Stimulated activated CD4-positive, alpha-beta T cell treated with anti-CD3 and anti-CD28 coated beads, Interleukin-15, amount 100 ng/mL, for 48 hours (primary cell): ENCODE measurements at regions not wholly inside any gene's neighbourhood (a gene's known extent, or its start where the extent isn't known, plus 50 kb on each side); places are given as distances from the start of the nearest gene placed in this dataset.

Experiments
- DNase-seq, 2 donors: peaks; one replicate each; pipeline ENCODE4 v3.0.0-alpha.2; 2020; ENCODE audit warnings: low read depth in 2 of 2

DNA sequence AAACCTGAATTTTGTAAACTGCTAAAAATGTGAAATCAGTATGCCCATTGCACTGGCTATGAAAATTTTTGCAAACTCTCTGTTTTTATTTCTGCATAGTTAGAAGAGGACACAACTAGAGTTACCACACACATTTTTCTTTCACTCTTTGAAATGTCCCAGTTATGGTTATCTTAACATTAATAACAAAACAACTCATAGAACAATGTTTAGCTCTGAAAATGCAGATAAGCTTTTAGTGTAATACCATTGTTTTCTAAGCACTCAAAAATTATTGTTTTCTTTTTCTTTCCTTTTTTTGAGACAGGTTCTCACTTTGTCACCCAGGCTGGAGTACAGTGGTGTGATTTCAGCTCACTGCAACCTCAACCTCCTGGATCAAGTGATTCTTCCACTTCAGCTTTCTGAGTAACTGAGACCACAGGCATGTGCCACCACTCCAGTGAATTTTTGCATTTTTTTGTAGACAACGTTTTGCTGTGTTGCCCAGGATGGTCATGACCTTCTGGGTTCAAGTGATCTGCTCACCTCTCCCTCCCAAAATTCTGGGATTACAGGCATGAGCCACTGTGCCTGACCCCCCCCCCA lies 1204.5 kb upstream of the ZEB2 start:
- no peak for DNase-seq

DNA sequence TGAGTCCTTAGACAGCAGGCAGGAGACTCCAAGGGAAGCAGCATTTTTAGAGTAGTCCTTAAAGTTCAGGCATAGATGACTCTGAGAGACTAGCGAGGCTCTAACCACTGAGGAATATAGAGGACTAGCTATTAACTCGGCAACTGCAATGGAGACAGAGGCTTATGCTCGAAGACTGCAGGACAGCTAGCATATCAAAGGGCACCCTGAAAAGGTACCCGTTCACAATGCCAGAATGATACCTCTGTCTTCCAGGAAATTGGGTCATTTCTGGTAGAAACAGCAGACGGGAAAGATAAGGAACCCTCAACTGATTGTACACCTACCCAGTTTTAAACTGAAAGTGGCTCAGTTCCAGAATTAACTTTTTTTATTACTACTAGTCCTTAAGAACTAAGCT lies 1204.0 kb upstream of the ZEB2 start:
- DNase-seq = no peak

DNA sequence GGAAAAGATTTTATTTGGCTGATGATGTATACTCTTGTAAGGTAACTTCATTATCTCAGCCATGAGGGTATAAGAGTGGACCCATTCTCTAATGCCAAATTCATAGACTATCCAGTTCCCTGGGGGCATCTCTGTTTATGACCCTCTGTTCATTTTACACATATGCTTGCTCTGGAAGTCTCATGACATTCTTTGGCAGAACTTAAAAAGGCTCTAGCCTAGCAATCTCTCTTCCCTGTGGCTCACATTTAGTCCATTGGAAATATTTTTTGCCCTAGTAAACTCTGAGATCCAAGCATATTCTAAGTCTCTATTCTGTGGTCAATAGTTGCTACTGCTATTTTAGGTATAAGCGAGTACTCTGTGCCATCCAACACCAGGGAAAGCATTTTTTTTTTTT lies 1201.8 kb upstream of the ZEB2 start:
- DNase-seq = no peak

DNA sequence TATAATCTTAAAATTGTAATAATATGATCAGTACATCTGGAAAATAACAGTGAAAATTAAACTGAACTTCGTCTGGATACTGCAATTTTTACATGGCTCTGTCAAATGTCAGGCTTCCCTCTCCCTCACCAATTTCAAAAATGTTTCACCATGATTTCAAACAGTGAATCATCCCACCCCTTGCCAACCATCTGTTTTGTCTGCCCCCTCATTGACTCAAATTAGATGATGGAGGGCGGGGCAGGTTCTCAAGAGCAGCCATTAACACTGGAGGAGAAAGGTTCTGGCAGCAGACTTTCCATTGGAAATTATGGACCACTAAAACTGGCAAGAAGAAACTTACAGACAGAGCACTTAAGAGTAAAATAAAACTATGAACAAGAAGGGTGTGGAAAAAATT lies 1195.7 kb upstream of the ZEB2 start:
- no peak for DNase-seq

DNA sequence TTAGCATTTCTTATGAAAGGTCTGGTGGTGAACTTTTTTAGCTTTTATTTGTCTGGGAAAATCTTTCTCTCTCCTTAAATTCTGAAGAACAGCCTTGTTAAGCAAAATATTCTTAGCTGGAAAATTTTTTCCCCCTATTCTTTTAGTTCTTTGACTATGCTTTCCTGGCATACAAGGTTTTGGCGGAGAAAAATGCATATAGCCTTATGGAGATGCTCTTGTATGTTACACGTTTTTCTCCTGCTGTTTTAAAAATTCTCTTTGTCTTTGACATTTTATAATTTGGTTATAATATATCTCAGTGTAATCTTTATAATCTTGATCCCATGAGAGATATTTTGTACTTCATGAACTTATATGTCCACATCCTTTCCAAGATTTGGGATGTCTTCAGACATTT lies 1190.4 kb upstream of the ZEB2 start:
- no peak for DNase-seq

DNA sequence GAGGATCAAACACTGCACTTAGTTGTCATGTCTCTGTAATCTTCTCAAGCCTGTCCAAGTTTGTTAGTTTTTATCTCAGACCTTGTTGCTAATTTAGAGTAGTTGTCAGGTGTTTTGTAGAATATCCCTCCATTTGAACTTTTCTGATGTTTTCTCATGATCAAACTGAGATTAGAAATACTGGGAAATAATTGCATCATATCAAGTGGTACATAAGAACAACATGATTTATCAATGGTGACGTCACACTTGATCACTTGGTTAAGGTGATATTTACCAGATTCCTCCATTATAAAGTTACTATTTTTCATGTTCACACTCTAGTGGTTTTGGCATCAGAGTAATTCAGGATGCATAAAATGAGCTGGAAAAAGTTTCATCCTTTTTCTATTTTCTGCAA lies 1182.4 kb upstream of the ZEB2 start:
- DNase-seq = no peak

DNA sequence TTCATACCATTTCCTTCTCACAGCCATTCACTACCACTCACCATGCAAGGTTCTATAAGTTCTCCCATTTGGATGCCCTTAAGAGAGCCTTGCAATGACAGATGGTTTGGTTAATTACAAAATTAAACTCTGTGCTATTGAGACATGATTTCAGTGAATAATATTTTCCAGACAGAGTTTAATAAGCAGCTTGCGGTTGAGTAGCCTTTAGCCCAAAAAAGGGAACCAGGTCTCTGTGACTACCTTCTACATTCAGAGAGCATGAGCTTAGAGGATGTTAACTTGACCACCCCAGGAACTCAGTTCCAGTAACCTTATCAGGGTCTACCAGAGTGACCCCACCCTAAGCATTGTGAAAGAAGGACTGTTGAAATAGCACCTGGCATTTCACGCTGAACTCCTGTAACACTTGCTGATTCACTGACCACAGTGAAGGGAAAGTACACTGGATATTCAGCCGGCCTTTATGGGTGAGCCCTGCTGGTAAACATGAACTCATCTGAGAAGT lies 1173.1 kb upstream of the ZEB2 start:
- DNase-seq = no peak

DNA sequence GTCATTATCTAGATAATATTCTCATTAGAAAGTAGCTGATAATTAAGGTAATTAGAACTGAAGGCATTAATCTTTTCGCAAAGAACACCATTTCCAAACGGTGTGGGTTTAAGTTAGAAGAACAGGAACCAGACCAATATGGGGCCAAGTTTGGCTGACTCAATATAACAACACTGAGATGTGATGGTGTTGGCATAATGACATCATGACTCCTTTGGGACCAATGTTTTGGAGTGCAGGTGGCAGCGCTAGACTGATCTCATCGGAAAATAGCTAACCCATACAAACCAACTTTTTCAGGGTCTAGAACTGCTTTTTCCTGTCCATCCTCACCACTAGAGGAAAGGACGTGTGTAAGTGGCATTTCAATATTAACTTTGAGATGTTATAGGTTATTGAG lies 1171.7 kb upstream of the ZEB2 start:
- no peak for DNase-seq

DNA sequence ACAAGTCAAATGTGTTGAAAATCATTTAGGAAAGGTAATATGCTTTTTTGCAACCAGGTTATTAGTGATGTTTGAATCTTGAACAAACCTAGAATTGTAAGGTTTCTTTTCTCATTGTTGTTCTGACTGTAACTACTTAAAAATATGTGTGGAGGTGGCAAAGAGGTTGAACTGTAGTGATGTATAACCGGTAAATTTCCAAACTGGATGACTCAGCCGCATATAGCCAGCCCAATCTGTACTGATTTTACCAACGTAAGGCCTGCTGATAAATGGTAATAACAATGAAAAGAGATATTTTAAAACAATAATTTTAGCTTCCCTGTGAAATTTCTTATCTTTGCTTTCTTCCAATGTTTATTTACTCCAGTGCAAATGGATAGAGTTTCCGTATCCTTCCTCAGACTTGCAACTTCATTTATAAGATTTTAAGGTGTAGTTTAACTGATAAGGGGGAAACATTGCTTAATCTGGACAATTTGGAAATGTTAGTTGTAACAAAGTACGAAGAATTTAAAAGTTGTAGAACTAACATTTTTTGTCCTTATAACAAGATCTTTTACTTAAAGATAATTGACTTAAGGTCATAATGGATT lies 1170.4 kb upstream of the ZEB2 start:
- no peak for DNase-seq

DNA sequence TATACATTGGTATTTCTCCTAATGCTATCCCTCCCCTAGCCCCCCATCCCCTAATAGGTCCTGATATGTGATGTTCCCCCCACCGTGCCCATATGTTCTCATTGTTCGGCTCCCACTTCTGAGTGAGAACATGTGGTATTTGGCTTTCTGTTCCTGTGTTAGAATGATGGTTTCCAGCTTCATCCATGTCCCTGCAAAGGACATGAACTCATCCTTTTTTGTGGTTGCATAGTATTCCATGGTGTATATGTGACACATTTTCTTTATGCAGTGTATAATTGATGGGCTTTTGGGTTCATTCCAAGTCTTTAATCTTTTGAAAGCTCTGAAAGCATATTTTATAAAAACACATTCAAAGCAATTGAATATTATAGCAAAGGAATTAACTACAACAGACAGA lies 1169.4 kb upstream of the ZEB2 start:
- no peak for DNase-seq

DNA sequence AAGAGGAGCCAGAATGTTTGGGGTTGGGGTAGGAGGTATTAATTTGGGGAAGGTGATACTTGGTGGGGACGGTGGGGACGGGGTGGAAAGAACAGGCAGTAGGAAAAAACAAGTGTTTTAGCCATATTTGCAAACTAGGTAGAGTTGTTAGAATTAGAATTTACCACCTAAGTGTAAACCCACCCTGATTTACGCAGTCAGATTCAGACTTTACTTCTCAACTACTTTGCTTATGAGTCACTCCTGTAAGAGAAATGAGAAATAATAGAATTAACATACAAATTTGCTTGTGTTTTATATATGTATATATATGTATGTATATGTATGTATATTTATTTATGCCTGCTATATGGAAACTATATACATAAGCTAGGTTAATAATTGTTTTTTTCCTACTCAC lies 1168.2 kb upstream of the ZEB2 start:
- no peak for DNase-seq

DNA sequence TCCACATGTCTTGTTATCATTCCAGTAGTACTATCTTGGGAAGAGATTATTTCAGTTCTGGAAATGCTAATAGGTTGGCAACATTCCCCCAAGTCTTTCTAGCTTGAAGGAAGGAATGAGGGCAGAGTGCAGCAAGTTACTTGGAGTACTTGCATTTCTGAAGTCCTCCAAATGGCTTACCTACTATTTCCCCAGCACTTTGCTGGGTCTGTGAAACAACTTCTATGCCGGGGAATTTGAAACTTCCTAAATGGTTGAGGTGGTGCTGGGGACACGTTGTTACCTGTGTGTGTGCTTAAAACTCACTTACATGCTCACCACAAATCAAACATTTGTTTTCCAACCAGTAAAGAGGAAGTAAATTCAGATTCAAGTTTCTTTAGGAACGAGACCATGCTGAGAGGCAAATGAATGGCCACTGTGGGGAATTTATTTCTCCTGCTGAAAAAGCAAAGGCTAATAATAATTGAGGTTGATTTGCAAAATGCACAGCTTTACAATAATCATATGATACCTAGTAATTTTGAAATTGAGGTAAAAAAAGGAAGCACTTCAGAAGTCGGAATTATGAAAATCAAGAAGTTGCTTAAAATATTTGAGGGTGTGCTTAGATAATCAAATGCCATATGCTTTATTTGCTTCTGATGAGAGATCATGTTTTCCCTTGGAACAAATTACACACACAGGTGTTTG lies 1167.7 kb upstream of the ZEB2 start:
- no peak for DNase-seq

DNA sequence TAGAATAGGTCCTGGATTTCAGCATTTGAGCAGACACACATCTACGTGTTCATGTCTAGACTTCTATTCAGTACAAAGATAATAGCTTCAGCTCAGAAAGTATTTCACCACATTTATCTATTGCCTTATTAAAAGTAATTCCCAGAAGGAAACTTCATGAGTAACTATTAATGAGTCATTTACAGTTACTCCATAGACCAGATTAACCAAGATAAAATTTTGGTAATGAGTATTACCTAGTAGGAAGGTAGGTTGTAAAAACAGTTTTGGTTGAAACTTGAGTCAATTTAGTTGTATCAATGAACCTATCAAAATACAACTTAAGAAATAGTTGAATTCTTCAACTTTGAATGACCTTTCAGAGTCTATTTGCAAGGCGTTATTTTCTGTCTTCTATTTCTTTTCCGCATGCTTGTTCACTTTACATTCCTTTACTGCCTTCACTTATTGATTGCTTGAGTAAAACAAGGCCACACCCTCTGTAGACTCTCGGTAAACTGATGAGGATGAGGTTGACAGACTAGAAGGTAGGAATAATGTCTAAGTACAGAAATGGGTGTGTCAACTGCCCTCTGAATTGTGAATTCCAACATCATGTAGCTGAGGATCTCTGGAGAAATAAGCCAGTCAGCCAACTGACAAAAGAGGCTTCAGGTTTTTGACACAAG lies 1165.6 kb upstream of the ZEB2 start:
- no peak for DNase-seq

DNA sequence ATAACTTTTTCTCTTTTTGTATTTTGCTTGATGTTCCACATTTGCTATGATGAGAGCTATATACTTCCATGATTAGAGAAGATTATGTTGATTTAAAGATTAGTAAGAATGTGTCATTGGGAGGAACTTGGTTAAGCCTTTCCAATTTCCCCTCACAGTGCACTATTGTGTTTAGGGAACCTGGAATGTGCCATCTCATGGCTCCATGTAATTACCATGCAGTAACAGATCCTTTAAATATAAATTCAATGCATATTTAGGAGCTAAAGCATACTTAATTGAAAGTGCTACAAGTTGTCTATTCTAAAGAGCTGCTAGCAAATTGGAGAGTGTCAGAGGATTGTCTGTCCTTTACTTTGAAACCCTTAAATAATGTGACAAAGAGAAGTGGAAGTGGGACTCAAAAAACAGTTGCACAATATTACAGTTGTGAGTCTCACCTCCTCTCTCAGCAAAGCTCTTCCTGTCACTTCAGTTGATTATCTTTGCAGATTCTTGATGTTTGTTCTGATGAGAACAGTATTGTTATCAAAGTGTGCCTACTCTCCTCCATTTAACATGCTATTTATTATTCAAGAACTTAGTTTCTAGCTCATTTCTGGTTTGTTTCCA lies 1162.7 kb upstream of the ZEB2 start:
- DNase-seq = no peak

DNA sequence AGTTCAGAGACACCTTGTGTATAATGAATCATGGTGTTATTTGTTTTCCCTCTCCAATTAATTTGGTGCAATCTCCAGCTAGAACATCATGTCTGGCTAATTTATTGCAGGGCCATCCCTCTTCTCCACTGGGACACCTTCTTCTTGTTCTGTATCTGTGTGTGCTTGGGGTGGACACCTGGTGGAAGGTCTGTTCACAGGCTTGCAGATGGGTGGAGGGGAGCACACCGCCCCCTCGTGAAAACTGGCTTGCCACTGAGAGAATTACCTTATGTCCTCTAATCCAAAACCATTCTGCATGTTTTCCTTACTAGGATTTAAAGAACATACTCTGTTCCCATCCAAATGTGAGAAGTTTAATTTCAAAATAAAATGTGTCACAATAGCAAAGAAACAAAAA lies 1160.4 kb upstream of the ZEB2 start:
- no peak for DNase-seq

DNA sequence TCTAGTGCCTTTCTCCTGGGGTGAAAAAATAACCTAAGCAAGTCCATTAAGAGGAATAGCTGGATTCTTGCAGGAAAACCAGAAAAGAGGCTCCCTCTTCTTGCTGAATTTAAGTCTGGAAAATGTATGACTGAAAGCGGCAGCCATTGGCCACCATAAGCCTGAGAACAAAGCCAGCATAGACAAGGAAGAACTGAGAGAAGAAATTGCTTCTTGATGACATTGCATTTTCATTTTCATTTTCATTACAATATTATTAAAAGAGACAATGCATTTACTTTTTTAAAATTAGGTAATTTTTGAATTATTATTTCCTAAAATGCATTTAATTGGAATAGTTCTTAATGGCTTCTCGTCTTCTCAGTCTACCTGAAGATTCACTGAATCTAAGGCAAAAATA lies 1157.5 kb upstream of the ZEB2 start:
- no peak for DNase-seq

DNA sequence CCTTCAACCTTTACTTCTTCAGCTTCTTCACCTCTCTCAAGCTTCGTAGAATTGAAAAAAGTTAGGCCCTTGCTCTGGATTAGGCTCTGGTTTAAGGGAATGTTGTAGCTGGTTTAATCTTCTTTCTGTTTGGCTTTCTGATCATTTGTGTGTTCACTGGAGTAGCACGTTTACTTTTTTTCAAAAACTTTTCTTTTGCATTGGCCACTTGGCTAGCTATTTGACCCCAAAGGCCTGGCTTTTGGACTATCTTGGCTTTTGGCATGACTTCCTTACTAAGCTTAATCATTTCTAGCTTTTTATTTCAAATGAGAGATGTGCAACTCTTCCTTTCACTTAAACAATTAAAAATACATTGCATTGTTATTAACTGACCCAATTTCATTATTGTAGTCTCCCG lies 1154.8 kb upstream of the ZEB2 start:
- no peak for DNase-seq

DNA sequence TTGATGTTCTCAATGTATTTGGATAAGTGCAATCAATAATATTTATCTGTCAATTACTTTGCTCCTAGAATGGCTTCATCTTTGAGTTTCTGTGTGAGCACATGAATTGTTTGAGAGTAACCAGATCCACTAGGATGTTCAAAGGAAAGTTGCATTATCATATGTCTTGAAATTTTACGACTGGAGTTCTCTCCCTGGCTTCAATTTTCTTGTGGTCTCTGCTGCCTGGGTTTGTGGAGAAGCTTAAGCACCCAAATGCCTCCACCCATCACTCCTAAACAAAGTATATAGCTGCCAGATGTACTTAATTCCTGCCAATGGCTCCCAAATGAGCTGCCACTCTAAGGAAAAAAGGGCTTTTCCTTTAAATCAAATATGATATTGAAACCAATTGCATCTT lies 1149.4 kb upstream of the ZEB2 start:
- no peak for DNase-seq

DNA sequence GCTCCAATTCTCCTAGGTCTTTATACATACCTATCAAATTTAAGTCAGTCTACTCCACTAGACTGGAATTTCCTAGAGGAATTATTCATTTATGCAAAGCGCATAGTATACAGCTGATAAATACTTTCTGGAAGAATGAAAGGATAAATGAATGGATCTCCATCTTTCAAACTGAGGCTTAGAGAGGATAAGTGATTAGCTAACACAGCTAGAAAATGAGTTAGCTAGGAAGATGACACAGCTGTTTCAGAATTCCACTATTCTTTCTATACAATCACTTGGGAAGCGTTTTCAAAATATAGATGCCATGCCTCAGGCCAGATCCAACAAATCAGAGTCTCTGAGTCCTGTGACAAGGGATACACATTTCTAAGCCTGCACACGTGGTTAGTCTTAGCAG lies 1146.6 kb upstream of the ZEB2 start:
- DNase-seq = no peak

DNA sequence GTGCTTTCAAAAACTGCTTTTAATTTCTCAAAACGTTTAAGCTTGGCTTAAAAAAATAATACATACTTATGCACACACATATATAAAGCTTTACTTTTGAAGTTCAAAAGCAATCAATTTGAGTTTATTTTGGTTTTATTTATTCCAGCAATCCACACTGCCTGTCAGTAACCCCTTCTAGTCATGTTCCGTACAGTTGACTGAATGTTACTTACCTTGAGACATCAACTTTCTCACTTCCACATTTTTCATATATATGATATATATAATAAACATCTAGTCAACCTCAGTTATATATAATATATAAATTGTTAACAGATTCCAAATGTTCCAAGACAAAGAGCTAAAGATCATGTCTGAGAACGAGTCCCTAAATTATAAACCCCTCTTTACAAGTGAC lies 1137.3 kb upstream of the ZEB2 start:
- no peak for DNase-seq

DNA sequence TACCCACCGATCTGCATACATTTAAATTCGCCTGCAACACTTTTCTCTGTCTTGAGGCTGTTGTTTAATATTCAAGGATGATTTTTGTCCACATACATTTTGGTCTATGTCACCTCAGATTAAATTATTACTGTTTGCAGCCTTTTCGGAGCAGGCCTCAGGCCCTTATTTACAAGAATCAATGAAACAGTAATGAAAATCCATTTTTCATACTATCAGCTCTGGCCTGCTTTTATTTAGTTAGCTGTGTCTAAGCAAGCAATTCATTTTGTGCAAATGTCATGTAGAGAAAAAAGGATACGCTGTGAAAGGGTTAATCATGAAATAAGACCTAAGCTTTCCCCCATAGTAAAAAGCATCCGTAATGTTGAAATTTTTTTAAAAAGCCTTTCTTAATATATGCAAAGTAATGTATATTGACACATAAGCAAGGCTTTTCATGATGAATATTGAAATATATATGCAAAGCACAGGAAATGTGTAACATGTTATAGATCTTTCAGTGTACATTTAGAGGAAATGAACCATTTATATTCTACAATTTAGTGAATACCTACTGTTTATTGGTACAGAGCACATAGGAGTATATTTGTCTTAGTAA lies 1135.3 kb upstream of the ZEB2 start:
- no peak for DNase-seq

DNA sequence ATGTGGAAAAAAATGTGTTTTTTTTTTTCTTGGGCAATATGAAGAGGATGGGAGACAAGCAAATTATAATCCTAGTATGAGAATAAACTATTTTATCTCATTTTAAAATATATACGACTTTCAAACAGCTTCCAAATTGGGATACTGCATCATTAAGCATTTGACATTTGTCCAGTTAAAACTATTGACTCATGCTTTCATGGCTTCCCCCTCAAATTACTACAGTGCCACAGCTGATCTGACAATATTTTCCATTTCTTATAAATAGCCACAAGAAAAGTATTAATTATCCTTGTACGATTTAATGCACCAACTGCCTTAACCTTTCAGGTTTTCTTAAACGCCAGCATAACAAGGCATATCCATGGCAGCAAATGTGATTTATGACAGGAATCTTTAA lies 1134.8 kb upstream of the ZEB2 start:
- no peak for DNase-seq
